ENCODE measurements at regions not wholly inside any gene's neighbourhood (a gene's known extent, or its start where the extent isn't known, plus 50 kb on each side); places are given as distances from the start of the nearest gene placed in this dataset.

DNA sequence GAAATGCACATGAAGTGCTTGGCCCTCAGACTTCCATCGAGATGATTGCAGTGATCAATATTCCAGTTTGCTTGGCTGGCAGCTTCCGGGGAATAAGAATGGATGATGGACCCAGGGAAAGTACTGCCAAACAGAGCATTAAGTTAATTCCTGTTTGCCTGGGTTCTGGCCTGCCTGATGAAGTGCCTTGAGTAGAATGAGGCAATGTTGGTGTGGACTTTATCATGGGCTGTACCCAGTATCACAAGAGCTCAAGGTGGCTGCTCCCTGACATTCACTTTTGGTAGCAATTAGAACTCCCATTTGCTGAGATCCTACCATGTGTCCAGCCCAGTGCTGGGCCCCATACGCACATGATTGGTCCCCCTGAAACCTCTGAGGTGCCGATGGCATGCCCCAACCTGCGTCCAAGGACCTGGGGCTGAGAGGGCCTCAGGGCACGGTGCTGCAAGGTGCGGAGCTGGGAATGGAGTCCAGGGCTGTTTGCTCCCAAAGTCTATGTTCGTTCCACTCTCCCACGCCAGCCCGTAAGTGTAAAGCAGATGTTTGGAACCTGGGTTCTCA is 80.7 kb downstream of the SLC25A47 start:
- Histone ChIP-seq H3K4me3 (no peak overlapping the region), H3K27ac (no peak overlapping the region)
- no peak for DNase-seq (ENCODE audit: low spot score)
- TF ChIP-seq CTCF (IDR thresholded peaks at IDR 0.05): no peak

- Histone ChIP-seq H3K27ac (no peak overlapping the region), H3K4me3 (no peak overlapping the region)
- no peak for TF ChIP-seq CTCF (IDR thresholded peaks at IDR 0.05)
- DNase-seq (ENCODE audit: low spot score): no peak
Measured at GRCh38 chr14:100404419-100404818, 81.3 kb downstream of the SLC25A47 start.

DNA sequence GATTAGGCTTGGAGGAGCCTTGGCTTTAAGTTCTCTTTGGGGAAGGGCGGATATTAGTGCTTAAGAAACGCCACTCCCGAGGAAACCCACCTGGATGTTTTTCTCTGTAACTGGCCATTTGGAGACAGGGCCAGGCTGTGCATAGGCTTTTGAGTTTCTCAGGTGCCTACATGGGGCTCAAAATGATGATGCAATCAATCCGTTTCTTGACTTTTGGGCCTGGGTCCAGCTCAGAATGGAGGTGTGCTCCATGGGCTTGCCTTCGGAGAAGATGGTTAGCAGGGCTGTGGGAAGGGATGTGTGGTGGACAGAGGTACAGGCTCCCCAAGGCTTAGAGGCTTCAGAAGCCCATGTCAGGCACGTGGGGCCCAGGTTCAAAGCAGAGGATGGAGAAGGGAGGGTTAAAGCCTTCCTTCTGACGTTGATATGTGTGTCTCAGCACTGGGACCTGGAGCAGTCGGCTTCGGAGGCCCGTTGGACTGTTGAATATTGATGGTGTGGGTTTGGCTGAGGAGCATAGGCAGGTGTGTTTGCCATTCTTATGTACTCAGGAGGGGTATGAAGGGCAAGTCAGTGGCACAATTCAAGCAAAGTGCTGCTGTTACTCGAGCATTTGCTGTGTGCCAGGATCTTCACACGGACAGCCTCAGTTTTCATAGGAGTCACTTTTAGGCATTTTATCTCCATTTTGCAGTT is 82.8 kb downstream of the SLC25A47 start:
- Histone ChIP-seq H3K4me3 (no peak overlapping the region), H3K27ac (no peak overlapping the region)
- no peak for TF ChIP-seq CTCF (IDR thresholded peaks at IDR 0.05)
- no peak for DNase-seq (ENCODE audit: low spot score)

DNA sequence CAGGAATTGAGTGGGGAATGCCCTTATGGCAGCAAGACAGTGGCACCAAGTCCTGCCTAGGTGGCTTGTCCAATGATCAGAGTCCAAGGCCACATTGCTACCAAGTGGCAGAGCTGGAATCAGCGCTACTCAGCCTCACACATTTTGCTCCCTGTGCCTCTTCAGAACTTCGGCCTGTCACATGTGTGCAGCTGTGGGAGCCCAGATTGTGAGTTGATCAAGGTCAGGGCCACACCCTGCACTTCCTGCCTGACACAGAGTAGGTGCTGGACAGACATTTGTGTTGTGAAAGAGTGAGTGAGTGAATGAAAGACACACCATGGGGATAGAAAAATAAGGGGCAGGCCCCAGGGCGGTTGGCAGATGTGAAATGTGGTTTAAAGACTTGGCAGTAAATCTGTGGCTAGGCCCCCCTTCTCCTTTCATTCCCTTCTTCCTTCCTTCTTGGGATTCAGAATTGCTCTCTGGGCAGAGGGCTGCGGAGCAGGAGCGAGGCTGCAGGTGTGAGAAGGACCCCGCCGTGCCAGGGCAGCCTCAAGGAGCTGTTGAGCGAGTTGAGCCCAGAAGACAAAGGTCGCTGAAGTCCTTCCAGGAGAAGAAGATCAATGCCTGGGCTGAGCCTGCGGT is 83.5 kb downstream of the SLC25A47 start:
- no peak overlapping the region for H3K27ac ChIP-seq
- TF ChIP-seq CTCF (IDR thresholded peaks at IDR 0.05): no peak

GRCh38 chr14:100407376-100408102 is 84.4 kb downstream of the SLC25A47 start:
- no peak overlapping the region for H3K27ac ChIP-seq
- DNase-seq (ENCODE audit: low spot score): no peak
- no peak for TF ChIP-seq CTCF (IDR thresholded peaks at IDR 0.05)
- no peak overlapping the region for H3K4me3 ChIP-seq

More for the DNA sequence above, 83.5 kb downstream of the SLC25A47 start:
- no peak overlapping the region for H3K4me3 ChIP-seq
- DNase-seq (ENCODE audit: low spot score): no peak

GRCh38 chr14:100408350-100409002 is 85.3 kb downstream of the SLC25A47 start:
- H3K27ac ChIP-seq: no peak overlapping the region

More at GRCh38 chr14:100408350-100409002, 85.3 kb downstream of the SLC25A47 start:
- no peak for TF ChIP-seq CTCF (IDR thresholded peaks at IDR 0.05)
- no peak overlapping the region for H3K4me3 ChIP-seq
- no peak for DNase-seq (ENCODE audit: low spot score)
